Gastroesophageal sphincter (tissue), 4 donors: ENCODE measurements at regions not wholly inside any gene's neighbourhood (a gene's known extent, or its start where the extent isn't known, plus 50 kb on each side); places are given as distances from the start of the nearest gene placed in this dataset.

Experiments
- ATAC-seq: fragments of 150-250 bp; one replicate; pipeline ENCODE4 v1.9.1; 2016; ENCODE audit warnings: mild to moderate bottlenecking, moderate library complexity
- H3K27ac ChIP-seq, 4 donors: fragments of 200-600 bp; sonication (generic) in 3 of 4; 1 replicate in 3 of 4; 2 replicates in 1 of 4; pipeline ENCODE4 v1.5.1; 2016 to 2019
- H3K27me3 ChIP-seq: fragments of 200-600 bp; sonication (generic); one replicate; pipeline ENCODE4 v1.5.1; 2019
- H3K36me3 ChIP-seq, 2 donors: fragments of 200-600 bp; sonication (generic); one replicate each; pipeline ENCODE4 v1.5.1; 2019; ENCODE audit warnings: control low read depth in 1 of 2
- H3K4me1 ChIP-seq, 3 donors: fragments of 200-600 bp; sonication (generic); 1 replicate in 2 of 3; 2 replicates in 1 of 3; pipeline ENCODE4 v1.5.1; 2016 to 2019; ENCODE audit warnings: control low read depth in 2 of 3
- H3K4me3 ChIP-seq, 2 donors: fragments of 200-600 bp; sonication (generic); one replicate each; pipeline ENCODE4 v1.5.1; 2019; ENCODE audit warnings: mild to moderate bottlenecking in 1 of 2, moderate library complexity in 1 of 2
- H3K9me3 ChIP-seq, 3 donors: fragments of 200-600 bp; sonication (generic); one replicate each; pipeline ENCODE4 v1.5.1; 2017 to 2019; ENCODE audit warnings: control low read depth in 2 of 3
- CTCF ChIP-seq, 4 experiments: fragments of 200-600 bp in 2 of 4; fragments of 450-650 bp in 2 of 4; sonication (generic) in 1 of 4; IDR thresholded peaks; one replicate each; pipeline ENCODE4 v1.5.1; 2017 to 2019; ENCODE audit warnings: antibody characterized with exemption in 4 of 4, mild to moderate bottlenecking in 2 of 4, moderate library complexity in 2 of 4
- EP300 ChIP-seq: sonication (generic); formaldehyde crosslinking; IDR thresholded peaks from one replicate; pipeline ENCODE4 v1.6.1; 2017; ENCODE audit warnings: antibody characterized with exemption, mild to moderate bottlenecking
- POLR2A ChIP-seq, 2 donors: fragments of 450-650 bp; IDR thresholded peaks; one replicate each; pipeline ENCODE4 v1.6.1; 2017; ENCODE audit warnings: antibody characterized with exemption in 2 of 2, mild to moderate bottlenecking in 2 of 2, moderate library complexity in 1 of 2
- POLR2AphosphoS5 ChIP-seq: sonication (generic); formaldehyde crosslinking; IDR thresholded peaks from one replicate; pipeline ENCODE4 v1.6.1; 2017; ENCODE audit warnings: antibody characterized with exemption
- WGBS, 2 donors: methylation state at CpG; one replicate each; pipeline ENCODE4 v1.1.5; 2018; ENCODE audit warnings: low coverage in 1 of 2; 5-methylcytosine and 5-hydroxymethylcytosine counted together
- small RNA-seq, 4 donors: library from RNA; depleted of rRNA; stranded (forward); fragments of <200 nt; gene quantifications; one replicate each; pipeline ENCODE3, GENCODE V24; 2016

- no peak for TF ChIP-seq EP300
- TF ChIP-seq POLR2A (IDR thresholded peaks at IDR 0.05): no peak
- TF ChIP-seq POLR2AphosphoS5: no peak
- TF ChIP-seq CTCF (IDR thresholded peaks at IDR 0.05): no peak
- no peaks in the 10 kb centered on the region for H3K27me3 ChIP-seq
- H3K36me3 ChIP-seq: no peaks in the 10 kb centered on the region
- H3K9me3 ChIP-seq: no peaks in the 10 kb centered on the region
- no peak for ATAC-seq
- WGBS, 2 donors: 76 to 100% methylated on average over 2 of the region's 2 CpGs
- no peak overlapping the region for H3K27ac ChIP-seq
- H3K4me1 ChIP-seq: no peaks in the 10 kb centered on the region
- no peak overlapping the region for H3K4me3 ChIP-seq
Measured at GRCh38 chr1:220322570-220322969, 50.3 kb upstream of the RAB3GAP2 start.

Small RNA genes in the stretch of these regions (small RNA-seq; reads per million reads assigned to genes)
- gene AC096644.2: 0 reads per million in 4 donors
